ENCODE measurements at regions not wholly inside any gene's neighbourhood (a gene's known extent, or its start where the extent isn't known, plus 50 kb on each side); places are given as distances from the start of the nearest gene placed in this dataset.

- TF ChIP-seq REST (IDR thresholded peaks at IDR 0.05; ENCODE audit: low read depth): no peak
- TF ChIP-seq EP300 (IDR thresholded peaks at IDR 0.05; ENCODE audit: borderline replicate concordance): no peak
- no peak for TF ChIP-seq TCF12 (IDR thresholded peaks at IDR 0.05; ENCODE audit: low read depth)
- TF ChIP-seq YY1 (IDR thresholded peaks at IDR 0.05; ENCODE audit: low read depth): no peak
- TF ChIP-seq, protein P1, sequence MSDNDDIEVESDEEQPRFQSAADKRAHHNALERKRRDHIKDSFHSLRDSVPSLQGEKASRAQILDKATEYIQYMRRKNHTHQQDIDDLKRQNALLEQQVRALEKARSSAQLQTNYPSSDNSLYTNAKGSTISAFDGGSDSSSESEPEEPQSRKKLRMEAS (IDR thresholded peaks at IDR 0.05): no peak
- TF ChIP-seq RAD21 (IDR thresholded peaks at IDR 0.05; ENCODE audit: low read depth): no peak
- TF ChIP-seq CEBPB (IDR thresholded peaks at IDR 0.05): no peak
- TF ChIP-seq FOXM1 (IDR thresholded peaks at IDR 0.05; ENCODE audit: borderline replicate concordance, low read depth): no peak
- no peak for TF ChIP-seq TAF1 (IDR thresholded peaks at IDR 0.05; ENCODE audit: low read depth)
- TF ChIP-seq ZBTB7A (IDR thresholded peaks at IDR 0.05; ENCODE audit: low read depth): no peak
These were observed 1412.4 kb downstream of the RPA4 start for GRCh38 chrX:98296129-98296528.

Data from Ishikawa (cell line).